ENCODE measurements at regions not wholly inside any gene's neighbourhood (a gene's known extent, or its start where the extent isn't known, plus 50 kb on each side); places are given as distances from the start of the nearest gene placed in this dataset.

- Mint-ChIP-seq H3K4me1 (no peaks in the 10 kb centered on the region), H3K4me3 (no peak overlapping the region), H3K9me3 (peaks cover 33% of the 10 kb centered on the region), H3K27ac (no peak overlapping the region), H3K27me3 (ENCODE audit: low read depth) (no peaks in the 10 kb centered on the region), H3K36me3 (peaks cover 3% of the 10 kb centered on the region)
- DNase-seq (ENCODE audit: low spot score in 2 of 2, unreplicated experiment in 2 of 2), result no peak
- TF ChIP-seq CTCF (IDR thresholded peaks at IDR 0.05; ENCODE audit: unreplicated experiment), result no peak
Measured at GRCh38 chr4:127182687-127183086, 450.1 kb upstream of the INTU start.

GRCh38 chr4:127188847-127189246 is 443.9 kb upstream of the INTU start:
- no peak overlapping the region for H3K4me3 Mint-ChIP-seq
- H3K27ac Mint-ChIP-seq, result no peak overlapping the region
- no peaks in the 10 kb centered on the region for H3K27me3 Mint-ChIP-seq (ENCODE audit: low read depth)

GRCh38 chr4:127194281-127194680 is 438.5 kb upstream of the INTU start:
- Mint-ChIP-seq H3K27ac (no peak overlapping the region), H3K4me1 (peaks cover 9% of the 10 kb centered on the region), H3K36me3 (peaks cover 6% of the 10 kb centered on the region), H3K4me3 (no peak overlapping the region), H3K27me3 (ENCODE audit: low read depth) (no peaks in the 10 kb centered on the region), H3K9me3 (peaks cover 18% of the 10 kb centered on the region)
- DNase-seq (ENCODE audit: low spot score in 2 of 2, unreplicated experiment in 2 of 2), result no peak
- no peak for TF ChIP-seq CTCF (IDR thresholded peaks at IDR 0.05; ENCODE audit: unreplicated experiment)

More at GRCh38 chr4:127188847-127189246, 443.9 kb upstream of the INTU start:
- no peaks in the 10 kb centered on the region for H3K4me1 Mint-ChIP-seq
- DNase-seq (ENCODE audit: low spot score in 2 of 2, unreplicated experiment in 2 of 2), result no peak
- peaks cover 29% of the 10 kb centered on the region for H3K9me3 Mint-ChIP-seq
- H3K36me3 Mint-ChIP-seq, result peaks cover 2% of the 10 kb centered on the region
- no peak for TF ChIP-seq CTCF (IDR thresholded peaks at IDR 0.05; ENCODE audit: unreplicated experiment)

- no peak for TF ChIP-seq CTCF (IDR thresholded peaks at IDR 0.05; ENCODE audit: unreplicated experiment)
- Mint-ChIP-seq H3K9me3 (peaks cover 32% of the 10 kb centered on the region), H3K27ac (no peak overlapping the region), H3K27me3 (ENCODE audit: low read depth) (no peaks in the 10 kb centered on the region), H3K4me3 (no peak overlapping the region), H3K4me1 (peaks cover 9% of the 10 kb centered on the region), H3K36me3 (peaks cover 6% of the 10 kb centered on the region)
- DNase-seq (ENCODE audit: low spot score in 2 of 2, unreplicated experiment in 2 of 2), result no peak
Measured at GRCh38 chr4:127196655-127197352, 436.0 kb upstream of the INTU start.

- no peak for DNase-seq (ENCODE audit: low spot score in 2 of 2, unreplicated experiment in 2 of 2)
- peaks cover 26% of the 10 kb centered on the region for H3K9me3 Mint-ChIP-seq
- H3K27me3 Mint-ChIP-seq (ENCODE audit: low read depth), result no peaks in the 10 kb centered on the region
- no peak overlapping the region for H3K27ac Mint-ChIP-seq
- H3K4me3 Mint-ChIP-seq, result no peak overlapping the region
- no peaks in the 10 kb centered on the region for H3K4me1 Mint-ChIP-seq
- TF ChIP-seq CTCF (IDR thresholded peaks at IDR 0.05; ENCODE audit: unreplicated experiment), result no peak
- H3K36me3 Mint-ChIP-seq, result peaks cover 5% of the 10 kb centered on the region
Measured at GRCh38 chr4:127203562-127204200, 429.1 kb upstream of the INTU start.
